Activated CD4-positive, alpha-beta T cell treated with anti-CD3 and anti-CD28 coated beads, Interleukin-2, Interleukin-6, amounts not matched to agents 100 ng/mL and 50 ng/mL, durations not matched to agents 16 hours and 8 hours (primary cell): ENCODE measurements at regions not wholly inside any gene's neighbourhood (a gene's known extent, or its start where the extent isn't known, plus 50 kb on each side); places are given as distances from the start of the nearest gene placed in this dataset.

Experiments used
- DNase-seq: peaks from one replicate; pipeline ENCODE4 v3.0.0-alpha.2; 2020

- DNase-seq = no peak
These were observed 118.1 kb downstream of the MAT2B start for GRCh38 chr5:163623524-163623923.

GRCh38 chr5:163623986-163624385, 118.6 kb downstream of the MAT2B start:
- no peak for DNase-seq

GRCh38 chr5:163624431-163624830, 119.0 kb downstream of the MAT2B start:
- DNase-seq = no peak

DNA sequence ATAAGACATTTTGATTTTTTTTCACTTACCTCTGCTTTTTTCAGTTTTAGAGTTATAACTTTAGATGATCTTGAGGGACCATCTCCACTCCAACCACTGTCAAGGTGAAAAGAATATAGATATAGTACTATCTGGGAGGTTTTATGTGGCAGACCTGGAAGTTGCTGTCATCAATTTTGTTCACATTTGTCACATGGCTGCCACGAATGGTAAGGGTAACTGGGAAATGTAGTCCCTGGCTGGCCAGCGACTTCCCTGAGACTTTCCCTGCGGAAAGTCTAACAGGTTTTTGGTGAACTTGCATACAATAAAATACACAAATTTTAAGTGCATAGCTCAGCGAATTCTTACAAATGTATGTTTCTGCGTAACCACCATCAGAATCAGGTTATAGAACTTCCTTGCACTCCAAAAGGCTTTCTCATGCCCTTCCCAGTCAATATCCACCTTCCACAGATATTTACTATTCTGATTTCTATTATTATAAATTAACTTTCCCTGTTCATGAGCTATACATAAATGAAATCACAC, 121.5 kb downstream of the MAT2B start:
- DNase-seq = no peak

GRCh38 chr5:163631856-163632255, 126.4 kb downstream of the MAT2B start:
- DNase-seq = no peak

DNA sequence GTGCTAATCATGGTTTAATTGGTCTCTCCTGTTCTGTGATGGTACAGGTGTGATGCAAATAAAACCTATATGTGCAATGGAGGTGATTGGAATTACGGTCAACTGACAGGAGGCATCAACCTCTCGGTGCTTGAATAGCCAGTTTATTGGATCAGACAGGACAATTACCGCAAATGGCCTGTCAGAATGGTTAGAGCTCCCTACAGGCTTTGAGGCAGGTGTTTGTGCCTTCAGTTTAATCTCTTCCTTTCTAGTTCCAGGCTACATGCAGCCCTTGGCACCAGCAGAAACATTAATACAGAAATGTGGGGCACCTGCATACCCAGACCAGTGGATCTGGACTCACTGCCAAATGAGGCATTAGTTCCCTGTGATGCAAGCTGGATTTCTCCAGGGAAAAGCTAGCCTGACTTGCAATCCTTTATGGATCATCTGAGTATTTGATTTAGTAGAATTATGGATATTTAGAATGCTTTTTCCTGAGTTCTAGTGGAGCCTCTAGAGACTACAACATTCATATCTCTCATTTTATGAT, 128.6 kb downstream of the MAT2B start:
- no peak for DNase-seq

GRCh38 chr5:163635631-163636030, 130.2 kb downstream of the MAT2B start:
- no peak for DNase-seq

DNA sequence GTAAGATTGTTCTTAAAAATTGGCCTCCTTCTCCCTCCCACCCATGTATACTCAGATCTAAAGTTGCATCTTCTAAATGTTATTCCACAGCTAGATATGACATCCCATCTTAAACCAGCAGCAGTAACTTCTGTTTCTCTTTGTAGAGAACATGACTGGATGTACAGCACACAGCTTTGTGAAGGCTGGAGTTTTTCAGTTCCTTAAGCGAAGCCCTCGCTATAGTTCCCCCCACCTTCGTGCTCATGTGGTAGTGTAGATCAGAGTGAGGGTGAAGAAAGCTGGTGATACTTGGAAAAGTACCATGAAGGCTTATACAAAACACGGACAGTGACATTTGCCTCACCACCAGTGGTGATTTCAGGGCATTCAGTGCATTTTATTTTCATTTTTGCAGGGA, 137.5 kb downstream of the MAT2B start:
- DNase-seq = no peak

- DNase-seq = no peak
These were observed 140.3 kb downstream of the MAT2B start for GRCh38 chr5:163645421-163646416.

DNA sequence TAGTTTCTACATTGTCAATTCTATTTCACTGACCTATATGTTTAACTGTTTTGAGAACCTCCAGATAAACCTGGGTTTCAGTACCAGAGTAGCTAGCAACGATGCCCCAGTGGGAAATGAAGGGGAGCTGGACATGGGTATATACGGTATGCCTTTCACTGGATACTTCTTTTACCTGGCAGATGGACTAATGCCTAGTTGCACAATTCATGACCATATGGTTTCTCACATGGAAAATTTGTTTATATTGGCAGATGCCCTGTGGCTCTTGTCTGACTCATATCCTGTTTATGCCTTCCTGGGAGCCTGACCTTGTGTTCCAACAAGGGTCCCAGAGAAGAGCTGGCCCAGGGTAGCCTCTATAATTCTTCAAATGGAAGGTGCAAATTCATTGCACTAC, 144.1 kb downstream of the MAT2B start:
- no peak for DNase-seq

DNA sequence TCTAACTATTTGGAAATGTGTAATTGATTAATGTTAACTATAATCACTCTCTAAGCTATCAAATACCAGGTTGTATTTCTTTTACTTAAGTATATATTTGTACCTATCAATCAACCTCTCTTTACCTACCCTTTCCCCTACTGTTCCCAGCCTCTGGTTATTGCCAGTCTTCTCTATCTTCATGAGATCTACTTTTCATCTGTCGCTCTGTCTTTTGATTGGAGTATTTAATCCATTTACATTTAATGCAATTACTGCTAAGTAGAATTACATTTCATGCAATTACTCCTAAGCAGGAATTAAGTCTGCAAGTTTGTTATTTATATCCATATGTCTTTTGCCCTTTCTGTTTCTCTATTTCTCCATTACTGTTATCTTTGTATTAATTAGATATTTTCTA, 148.1 kb downstream of the MAT2B start:
- DNase-seq = no peak

- no peak for DNase-seq
These were observed 153.5 kb downstream of the MAT2B start for GRCh38 chr5:163658702-163659567.

GRCh38 chr5:163659568-163659902, 154.1 kb downstream of the MAT2B start:
- no peak for DNase-seq

GRCh38 chr5:163660486-163660885, 155.1 kb downstream of the MAT2B start:
- DNase-seq = no peak

DNA sequence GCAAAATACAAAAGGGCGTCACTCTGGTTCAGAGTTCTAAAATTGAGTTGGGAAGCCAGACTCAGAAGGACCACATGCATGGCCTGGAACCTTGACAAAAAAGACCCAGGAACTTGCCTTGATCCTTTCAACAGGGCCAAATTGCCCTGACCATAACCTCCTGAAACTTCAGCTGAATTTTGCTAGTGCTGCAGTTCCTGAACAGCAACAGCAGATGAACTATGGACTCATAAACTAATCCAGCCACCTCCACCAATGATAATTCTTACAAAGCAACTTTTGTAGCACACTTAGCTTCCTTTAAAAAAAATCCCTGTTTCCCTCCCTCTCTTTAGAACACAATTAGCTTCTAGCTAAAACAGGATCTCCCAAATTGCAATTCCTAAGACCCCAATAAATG, 155.9 kb downstream of the MAT2B start:
- DNase-seq = no peak

DNA sequence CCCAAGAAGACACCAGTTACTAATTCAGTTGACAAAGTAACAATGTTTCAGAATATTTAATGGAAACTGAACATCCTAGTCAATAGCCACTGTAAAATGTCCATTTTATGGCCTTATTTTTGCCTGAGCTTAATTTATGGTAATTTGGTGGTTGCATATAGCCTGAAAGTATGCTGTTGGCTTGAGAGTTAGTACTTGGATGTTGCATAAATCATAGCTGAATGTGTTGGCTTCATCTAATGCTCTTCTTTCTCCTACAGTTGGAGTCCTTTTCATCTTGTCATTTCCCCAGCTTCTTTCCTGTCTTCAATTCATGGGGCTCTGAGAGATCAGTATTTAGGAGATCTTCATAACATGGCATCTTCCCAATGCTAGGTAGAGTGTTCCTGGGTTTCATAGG, 164.6 kb downstream of the MAT2B start:
- no peak for DNase-seq

DNA sequence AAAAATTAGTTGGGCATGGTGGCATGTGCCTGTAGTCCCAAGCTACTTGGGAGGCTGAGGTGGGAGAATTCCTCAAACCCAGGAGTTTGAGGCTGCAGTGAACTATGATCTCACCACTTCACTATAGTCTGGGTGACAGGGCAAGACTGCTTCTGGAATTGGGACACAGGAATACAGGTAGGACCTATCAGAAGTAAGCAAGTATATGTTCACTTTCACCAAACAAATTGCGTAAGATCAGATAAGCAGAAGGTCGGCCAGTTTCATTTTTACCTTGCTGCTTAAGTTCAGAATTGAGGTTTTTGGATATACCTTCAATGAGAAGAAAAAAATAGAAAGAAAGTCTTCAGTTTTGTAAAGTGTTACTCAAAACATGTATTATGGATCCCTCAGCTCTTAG, 171.7 kb downstream of the MAT2B start:
- DNase-seq = no peak

DNA sequence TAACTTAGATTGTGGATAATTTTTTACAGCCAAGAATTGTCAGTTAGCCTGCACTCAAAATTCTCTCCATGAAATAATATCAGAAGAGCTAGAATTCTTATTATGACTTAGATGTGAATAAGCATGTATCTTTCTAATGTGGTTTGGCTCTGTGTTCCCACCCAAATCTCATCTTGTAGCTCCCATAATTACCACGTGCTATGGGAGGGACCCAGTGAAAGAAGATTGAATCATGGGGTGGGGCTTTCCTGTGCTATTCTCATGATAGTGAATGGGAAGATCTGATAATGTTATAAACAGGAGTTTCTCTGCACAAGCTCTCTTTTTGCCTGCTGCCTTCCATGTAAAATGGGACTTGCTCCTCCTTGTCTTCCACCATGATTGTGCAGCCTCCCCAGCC, 176.8 kb downstream of the MAT2B start:
- no peak for DNase-seq

GRCh38 chr5:163687414-163687813, 182.0 kb downstream of the MAT2B start:
- DNase-seq = no peak

DNA sequence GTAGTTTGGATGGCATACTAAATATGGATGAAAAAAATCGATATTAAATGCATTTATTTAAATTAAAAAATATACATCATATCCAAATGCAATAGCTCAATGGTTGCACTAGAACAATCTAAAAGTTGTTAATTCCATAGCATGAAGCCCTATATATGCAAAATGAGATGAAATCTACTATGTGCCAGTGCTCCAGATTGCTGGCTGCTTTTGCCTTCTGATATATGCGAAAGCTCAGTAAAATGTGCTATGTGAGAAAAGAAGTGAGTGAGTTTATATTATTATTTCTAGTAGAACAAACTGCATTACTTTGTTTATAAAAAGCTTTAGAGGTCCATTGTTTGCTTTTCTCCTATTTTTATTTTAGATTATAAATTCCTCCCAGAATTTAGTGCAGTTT, 186.7 kb downstream of the MAT2B start:
- no peak for DNase-seq

DNA sequence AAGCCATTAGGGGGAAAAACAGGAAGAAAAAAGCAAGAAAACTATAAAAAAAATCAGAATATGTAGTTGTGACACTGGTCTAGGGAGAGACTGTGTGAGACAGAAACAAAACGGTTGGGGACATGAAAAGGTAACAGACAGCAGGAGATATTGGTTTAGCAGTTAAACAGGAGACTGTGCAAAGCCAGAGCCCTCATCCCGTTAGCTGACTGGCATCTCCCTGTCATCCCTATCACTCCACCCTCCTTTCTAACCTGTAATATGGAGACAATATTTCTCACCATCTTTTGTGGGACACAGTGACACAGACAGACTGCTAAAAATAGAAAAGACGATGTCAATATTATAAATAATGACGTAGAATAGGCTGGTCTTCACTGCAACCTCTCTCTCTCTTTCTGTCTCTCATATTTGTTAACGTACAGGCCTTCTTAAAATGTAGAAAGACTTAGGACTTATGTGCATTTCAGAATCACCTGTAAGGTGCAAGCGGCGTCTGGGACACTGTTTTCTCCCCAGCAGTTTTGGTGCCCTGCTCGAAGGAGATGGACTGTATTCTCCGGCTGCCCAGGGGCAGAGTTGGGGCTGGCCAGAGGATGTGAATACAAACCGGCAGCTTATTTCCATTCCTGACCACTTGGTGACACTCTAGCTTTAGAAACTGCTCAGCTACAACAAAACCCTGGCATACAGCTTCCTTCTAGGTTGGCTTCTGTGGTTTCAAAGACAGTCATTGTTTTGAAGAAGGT, 190.6 kb downstream of the MAT2B start:
- peak; percentile 27 for DNase-seq

GRCh38 chr5:163696579-163696887, 191.1 kb downstream of the MAT2B start:
- DNase-seq = no peak
